ENCODE measurements at regions not wholly inside any gene's neighbourhood (a gene's known extent, or its start where the extent isn't known, plus 50 kb on each side); places are given as distances from the start of the nearest gene placed in this dataset.

- no peak for TF ChIP-seq CTCF (IDR thresholded peaks at IDR 0.05)
- TF ChIP-seq POLR2A (IDR thresholded peaks at IDR 0.05): no peak
These were observed 1286.9 kb downstream of the EPHA7 start for GRCh38 chr6:92132457-92132856.
